D341Med (cell line): ENCODE measurements at regions not wholly inside any gene's neighbourhood (a gene's known extent, or its start where the extent isn't known, plus 50 kb on each side); places are given as distances from the start of the nearest gene placed in this dataset.

Source experiments
- DNase-seq: peaks from one replicate; pipeline ENCODE4 v3.0.0; 2012; ENCODE audit warnings: low spot score

DNA sequence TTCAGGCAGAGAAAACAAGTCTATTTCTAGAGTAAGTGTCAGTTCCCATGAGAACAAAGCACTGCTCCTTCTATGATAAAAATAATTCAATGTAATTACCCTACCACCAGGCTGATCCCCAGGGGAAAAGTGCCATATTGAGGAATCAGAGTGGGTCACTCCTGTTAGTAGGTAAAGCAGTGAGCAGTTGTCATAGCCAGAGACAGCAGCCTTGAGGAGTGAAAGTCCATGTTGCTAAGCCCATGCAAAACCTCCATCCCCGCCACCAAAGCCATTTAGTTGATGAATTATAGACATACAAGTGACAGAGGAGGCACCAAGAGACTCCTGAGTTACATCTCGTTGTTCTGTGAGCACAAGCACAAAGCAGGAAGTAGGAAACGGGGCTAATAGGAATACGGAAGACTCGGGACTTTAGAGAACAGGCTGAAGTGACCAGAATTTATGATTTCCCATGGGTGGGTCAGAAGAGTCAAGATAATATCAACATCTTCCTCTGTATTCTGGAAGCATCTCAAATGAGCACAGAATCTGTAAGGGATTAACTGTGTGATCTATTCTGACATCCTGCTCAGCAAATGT lies 197.9 kb downstream of the MAFB start:
- no peak for DNase-seq

- DNase-seq, result no peak
Observed at GRCh38 chr20:40489886-40490285, 199.2 kb downstream of the MAFB start.

- DNase-seq, result no peak
Observed at GRCh38 chr20:40488401-40488800, 200.6 kb downstream of the MAFB start.

DNA sequence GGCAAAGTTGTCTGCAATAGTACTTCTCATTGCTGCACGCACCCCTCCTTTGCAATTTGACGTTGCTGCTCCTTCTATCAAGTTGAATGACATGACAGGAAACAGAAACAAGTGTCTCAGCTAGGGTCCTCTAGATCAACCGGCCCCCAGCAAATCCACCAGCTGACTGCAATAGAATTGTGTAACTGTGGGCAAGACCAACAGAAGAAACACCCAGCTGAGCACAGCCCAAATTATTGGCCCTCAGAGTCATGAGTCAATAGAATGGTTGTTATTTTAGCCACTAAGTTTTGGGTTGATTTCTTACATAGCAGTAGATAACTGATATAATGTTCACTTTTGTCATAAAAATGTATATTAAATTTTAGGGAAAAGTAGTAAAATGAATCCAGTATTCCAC lies 202.7 kb downstream of the MAFB start:
- no peak for DNase-seq

DNA sequence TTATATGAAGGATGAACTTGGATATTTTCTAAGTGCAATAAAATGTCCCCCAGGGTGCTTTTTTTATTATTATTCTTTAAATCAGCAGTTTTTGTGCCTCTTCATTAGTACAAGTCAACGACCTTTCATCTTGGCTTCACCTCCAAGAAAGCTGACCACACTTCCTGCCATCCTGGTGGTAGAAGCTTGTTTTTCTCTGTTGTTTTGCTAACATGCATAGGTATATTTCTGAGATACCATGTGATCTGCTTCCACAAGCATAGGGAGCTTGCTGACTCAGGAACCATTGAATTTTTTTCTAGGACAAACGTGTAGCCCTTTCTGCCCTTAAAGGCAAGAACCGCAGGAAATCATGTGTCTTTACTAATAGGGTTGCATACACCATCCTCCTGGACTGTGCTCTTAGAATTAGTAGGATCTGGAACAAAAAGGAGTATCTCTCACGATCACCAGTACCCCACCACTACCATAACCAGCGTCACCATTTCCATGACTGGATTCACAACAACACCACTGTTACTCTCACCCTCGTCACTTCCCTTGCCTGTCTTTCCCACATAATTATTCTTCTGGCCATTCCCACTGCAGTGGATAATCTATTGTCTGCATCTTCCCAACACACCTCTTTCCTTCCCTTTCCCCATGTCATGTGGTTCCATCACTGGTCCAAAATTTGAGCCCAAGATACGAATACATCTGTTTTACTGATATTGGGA lies 207.1 kb downstream of the MAFB start:
- DNase-seq, result no peak

DNA sequence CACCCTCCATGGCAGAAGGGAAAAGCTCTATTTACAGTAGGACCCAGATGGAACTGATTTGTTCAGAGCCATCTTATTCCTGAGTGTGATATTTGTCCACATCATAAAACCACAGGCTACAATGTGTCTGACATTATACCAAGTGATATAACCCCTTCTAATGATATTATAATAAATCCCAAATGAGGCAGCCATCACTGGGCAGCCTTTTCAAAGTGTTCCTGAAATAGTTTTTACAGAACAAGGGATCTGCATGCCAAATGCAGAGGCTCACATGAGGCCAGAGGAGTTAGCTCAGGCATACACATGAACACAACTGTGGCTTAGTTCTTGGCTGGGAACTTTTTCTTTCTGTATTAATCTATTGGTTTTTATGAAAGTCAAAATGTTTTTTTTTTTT lies 207.7 kb downstream of the MAFB start:
- DNase-seq, result no peak

- DNase-seq, result no peak
Observed at GRCh38 chr20:40477805-40478204, 211.2 kb downstream of the MAFB start.

GRCh38 chr20:40476461-40476860 lies 212.6 kb downstream of the MAFB start:
- DNase-seq, result no peak

DNA sequence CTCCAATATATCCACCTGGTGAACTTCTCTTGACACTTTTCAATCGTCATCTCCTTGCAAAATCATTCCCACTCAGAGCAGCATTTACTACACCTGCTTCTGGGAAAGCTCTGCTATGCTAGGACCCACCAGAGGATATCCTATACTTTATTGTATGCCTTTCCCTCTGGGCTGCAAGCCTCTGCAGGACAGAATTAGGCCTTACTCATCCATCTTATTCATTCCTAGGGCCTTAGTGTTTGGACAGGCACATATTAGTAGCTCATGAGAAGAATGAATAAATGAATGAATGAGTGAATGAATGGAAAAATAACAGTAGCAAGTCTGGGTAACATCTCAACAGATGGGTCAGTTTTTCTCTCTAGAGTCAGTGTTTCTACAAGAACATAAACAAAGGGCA lies 216.1 kb downstream of the MAFB start:
- DNase-seq, result no peak

GRCh38 chr20:40471261-40471629 lies 217.8 kb downstream of the MAFB start:
- DNase-seq, result no peak

- DNase-seq, result no peak
Observed at GRCh38 chr20:40470445-40471260, 218.4 kb downstream of the MAFB start.

- no peak for DNase-seq
Observed at GRCh38 chr20:40468759-40469158, 220.3 kb downstream of the MAFB start.

DNA sequence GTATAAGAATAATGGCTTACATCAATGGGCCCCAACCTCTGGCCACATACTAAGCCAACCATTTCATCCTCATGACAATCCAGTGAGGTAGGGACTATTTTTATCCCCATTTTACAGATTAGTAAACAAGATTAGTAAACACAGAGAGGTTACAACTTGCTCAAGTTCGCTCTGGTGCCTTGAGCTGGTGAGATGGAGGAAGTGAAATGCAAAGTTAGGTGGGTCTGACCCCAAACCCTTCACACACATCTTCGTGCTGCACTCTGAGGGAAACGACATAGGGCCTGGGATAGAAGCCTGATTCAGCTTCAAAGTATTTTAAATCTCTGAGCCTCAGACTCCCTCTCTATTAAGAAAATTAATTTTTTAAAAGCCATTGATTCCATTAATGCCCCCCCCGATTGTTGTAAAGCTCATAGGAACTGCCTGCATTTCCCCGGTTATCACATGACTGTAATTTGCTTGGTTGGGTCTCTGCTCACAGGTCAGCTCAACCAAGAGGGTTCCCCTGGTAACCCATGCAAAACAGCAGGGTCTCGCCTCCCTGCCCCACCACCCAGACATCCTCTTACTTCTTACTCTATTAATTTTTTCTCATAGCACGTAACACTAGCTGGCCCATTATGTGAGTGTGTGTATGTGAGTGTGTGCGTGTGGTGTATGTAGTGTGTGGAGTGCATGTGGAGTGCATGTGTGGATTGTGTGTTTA lies 221.2 kb downstream of the MAFB start:
- no peak for DNase-seq

GRCh38 chr20:40467067-40467466 lies 222.0 kb downstream of the MAFB start:
- DNase-seq, result no peak

- DNase-seq, result no peak
Observed at GRCh38 chr20:40464731-40465208, 224.3 kb downstream of the MAFB start.

DNA sequence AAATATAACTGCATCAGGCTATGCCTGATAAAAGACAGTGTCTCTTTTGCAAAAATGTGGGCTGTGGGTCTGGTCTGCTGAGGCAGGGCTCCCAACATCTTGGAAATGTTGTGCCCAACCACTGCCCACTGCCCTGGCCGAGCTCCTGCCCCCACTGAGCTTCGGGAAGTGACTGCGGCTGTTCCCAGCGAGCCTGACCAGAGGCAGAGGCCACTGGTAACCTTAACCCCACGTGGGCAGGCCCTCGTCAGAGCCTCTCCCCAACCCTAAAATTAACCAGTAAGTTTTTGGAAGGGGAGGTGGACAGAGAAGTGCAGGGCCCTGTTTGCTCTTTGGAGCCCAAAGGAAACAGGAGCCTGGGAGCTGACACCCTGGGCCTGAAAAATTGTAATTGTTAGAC lies 225.9 kb downstream of the MAFB start:
- DNase-seq, result no peak

GRCh38 chr20:40462566-40462965 lies 226.5 kb downstream of the MAFB start:
- DNase-seq, result no peak

DNA sequence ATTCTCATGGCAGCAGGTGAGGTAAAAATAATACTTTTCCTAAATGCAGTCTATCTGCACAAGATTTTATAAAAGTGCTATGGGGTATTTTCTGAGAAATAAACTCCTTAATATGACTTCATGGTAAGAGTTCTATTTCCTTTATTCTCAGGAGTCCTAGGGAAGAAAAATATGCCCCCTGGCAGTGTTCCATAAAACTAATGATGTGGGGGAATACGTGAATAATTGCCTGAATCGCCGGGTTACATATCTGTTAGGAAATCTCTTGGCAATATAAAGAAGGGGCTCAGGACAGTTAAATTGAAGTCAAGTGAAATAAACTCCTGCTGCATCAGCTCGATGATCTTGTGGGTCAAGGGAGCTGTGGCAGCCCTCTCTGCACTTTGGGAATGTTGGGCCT lies 229.7 kb downstream of the MAFB start:
- no peak for DNase-seq

DNA sequence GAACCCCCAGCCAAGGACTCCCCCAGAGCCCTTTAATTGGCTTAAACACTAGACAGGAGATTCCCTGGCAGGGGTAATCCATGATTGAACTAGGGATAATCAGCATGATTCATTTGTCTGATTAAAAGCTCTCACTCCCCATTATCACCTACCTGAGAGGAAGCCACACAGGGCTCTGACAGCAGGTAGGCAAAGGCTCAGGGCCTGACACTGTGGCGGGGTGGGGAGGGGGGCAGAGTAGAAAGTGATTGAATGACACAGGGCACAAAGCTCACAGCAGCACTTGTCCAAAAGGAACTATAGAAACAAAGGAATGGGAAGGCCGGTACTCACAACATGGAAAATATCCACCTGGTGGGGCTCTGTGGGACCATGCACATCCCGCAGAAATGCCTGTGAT lies 231.6 kb downstream of the MAFB start:
- no peak for DNase-seq

- no peak for DNase-seq
Observed at GRCh38 chr20:40452758-40453157, 236.3 kb downstream of the MAFB start.

DNA sequence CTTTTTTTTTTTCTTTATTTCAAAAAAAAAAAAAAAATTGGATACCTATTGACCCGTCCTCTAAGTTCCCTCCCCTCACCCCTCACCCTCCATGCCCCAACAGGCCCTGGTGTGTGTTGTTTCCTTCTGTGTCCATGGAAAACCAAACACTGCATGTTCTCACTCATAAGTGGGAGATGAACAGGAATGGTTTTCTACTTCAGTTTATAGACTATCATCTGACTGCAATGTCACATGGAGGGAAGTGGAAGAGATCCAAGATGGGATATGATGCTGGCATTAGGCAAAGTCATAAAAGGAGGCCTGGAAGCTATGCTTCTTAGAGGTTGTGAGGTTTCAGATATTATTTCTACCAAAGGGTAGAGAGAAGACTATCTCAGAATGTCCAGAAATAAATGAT lies 237.5 kb downstream of the MAFB start:
- no peak for DNase-seq

DNA sequence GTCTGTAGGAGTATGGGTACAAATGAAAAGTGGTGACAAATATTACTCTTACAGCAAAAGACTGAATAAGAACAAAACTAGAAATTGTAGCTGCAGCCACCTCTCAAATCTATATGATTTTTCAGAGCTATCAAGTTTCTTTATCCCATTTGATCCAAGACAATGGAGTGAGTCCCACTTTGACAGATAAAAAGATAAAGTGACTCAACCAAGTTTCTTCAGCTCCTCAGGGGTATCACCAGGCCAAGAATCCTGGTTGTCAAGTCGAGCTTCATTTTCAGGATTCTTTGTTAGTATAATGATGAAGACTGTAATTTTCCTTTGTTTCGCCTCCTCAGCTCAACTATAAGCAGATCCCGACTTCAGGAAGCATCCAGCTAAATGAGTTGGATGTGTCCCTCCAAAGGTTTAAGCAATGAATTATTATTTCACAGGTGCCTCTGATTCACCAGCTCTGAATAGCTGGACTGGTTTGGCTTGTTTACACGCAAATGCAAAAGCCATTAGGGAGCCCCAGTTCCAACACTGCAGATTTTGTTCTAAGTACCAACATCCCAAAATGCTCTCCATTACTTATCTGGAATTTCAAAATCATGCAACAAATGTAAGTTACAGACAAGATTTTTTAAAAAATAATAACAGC lies 238.9 kb downstream of the MAFB start:
- no peak for DNase-seq
